GM19452 (cell line): ENCODE measurements at regions not wholly inside any gene's neighbourhood (a gene's known extent, or its start where the extent isn't known, plus 50 kb on each side); places are given as distances from the start of the nearest gene placed in this dataset.
"Not testable (repeated sequence)": the region's sequence is repeated elsewhere in the genome, so short reads cannot be mapped to it uniquely, and the experiment has no call there.

Source experiments
- ATAC-seq: cut with Tn5 transposase; IDR thresholded peaks from one replicate; pipeline ENCODE4 v1.9.1; 2021; ENCODE audit not compliant: unreplicated experiment

DNA sequence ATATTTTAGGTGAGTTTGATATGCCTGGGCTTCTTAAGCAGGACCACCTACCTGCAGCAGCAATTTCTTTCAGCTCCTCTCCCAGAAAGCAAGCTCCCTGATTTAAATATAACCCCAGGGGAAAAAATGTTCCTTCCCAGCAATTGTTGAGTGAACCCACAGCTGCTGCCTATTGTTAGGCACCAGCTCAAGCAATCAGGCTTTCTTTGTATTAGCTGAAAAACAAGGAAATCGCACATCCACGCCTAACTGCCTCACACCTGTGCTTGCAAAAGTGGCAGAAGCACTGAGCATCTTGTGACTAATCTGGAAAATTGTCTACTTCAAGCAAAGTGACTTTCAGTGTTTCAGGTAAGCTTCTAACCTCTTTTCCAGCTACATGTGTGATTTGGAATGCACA lies 432.2 kb downstream of the SMARCA1 start:
- no peak for ATAC-seq

DNA sequence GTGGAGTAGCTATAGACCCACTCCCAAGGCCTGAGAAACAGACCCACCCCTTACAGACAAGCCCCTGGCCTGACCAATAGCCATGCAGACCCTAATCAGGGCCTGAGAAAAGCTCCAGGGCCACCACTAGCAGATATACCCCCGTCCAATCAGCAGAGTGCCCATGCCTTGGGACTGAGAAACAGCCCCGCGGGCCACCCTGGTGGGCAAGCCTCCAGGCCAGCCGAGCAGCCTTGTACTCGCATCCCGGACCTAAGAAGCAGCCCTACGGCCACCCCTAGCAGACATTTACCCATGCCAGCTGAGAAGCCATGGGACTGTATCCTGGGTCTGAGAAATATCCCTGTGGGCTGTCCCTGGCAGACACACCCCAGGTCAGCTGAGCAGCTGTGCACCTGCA lies 436.5 kb downstream of the SMARCA1 start:
- no peak for ATAC-seq

DNA sequence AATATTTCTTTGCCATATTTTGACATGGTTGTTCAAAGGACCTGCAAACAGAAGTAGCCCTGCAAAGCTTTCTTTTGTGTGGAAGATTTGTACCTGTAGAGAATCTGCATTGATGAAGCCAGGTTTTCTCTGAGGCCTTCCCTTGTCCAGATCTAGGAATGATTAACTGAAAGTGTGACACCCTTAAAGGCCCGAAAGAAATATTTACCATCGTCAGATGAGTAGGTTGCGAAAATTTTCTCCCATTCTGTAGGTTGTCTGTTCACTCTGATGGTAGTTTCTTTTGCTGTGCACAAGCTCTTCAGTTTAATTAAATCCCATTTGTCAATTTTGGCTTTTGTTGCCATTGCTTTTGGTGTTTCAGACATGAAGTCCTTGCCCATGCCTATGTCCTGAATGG lies 439.0 kb downstream of the SMARCA1 start:
- ATAC-seq, result not testable (repeated sequence)

DNA sequence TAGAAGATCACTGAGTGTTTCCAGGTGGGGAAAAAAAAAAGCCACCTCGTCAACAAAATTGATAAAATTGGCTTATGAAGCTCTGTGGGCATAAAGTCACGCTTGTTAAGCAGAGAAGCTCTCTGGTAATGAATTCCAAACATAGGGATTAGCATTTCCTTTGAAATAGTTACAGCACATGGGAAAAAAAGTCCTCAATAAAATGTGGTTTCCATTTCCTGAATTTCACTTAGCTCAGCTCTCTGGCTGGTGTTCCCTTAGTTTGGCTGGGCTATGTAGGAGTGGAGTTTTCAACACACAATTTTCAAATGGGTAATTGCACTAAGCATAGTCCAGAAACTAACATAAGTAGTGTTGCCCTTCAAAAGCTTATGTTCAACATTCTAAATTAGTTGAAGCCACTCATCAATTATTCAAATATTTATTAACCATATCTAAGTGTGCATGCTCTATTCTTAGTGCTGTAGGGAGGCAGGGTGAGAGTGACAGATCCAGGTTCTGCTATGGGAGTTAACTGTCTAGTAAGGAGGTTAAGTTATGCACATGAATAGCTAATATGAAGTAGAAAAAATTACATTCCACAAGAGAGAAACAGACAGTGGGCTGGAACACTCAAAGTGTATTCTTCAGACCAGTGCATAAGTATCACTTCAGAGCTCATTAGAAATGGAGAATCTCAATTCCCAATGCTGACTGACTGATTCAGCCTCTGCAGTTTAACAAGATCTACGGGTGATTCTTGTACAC lies 445.7 kb downstream of the SMARCA1 start:
- ATAC-seq, result no peak

DNA sequence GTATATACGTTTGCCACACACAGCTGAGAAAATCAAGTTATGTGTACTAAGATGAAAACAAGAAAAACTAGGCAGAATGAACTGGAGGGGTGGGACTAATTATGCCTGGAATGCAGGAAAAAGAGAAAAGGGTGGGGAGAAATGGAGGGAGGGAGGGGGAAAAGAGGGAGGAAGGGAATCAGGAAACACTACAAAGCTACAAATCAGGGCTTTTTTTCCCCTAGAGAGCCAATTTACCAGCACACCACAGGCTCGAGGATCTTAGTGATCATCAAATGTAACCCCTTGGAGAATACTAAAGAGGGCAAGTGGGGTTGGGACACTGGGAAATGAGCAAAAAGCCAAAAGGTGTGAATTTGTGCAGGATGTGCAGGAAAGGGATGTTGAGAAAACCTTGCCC lies 451.9 kb downstream of the SMARCA1 start:
- no peak for ATAC-seq

DNA sequence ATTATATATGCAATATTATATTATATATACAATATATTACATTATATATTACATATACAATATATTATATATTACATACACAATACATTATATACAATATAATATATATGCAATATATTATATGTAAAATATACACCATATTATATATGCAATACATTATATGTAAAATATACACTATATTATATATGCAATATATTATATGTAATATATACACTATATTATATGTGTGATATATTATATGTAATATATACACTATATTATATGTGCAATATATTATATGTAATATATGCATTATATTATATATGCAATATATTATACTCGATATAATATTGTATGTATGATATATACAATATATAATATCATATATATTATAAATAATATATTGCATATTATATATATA lies 457.4 kb downstream of the SMARCA1 start:
- no peak for ATAC-seq

DNA sequence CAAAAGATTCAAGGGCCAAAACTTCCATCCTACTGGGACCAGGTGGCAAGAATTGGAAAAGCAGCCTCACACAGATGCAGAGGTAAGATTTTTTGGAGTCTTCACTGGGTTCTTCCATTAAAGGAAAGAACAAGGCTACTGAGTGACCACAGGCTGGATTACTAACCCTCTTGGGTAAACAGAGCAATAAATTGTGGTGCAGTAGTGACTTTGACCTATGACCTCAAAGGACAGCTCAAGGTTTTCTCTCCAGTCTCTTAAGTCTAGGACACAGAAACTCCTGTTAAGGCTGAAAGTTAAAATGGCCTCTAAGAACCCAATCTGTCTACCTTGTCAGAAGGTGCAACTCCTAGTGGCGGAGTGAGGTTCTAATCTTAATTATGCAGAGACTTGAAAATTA lies 464.9 kb downstream of the SMARCA1 start:
- no peak for ATAC-seq

DNA sequence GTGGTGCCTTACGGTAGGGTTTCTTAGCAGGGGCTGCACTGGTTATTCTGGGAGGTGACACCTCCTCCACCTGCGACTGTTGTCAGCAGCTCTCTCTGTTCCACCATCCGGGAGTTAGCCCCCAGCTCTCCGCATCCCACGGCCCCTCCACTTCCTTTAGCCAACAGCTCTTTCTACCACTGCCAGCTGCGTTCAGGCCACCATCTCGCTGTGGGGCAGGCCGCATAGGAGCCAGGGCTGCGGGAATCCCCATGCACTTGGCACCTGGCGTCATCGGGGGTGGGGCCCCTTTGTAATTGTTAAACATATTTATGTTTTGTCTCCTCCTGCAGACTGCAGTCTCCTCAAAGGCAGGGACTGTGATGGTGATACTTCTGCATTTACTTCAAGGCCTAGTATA lies 480.2 kb downstream of the SMARCA1 start:
- ATAC-seq, result no peak

DNA sequence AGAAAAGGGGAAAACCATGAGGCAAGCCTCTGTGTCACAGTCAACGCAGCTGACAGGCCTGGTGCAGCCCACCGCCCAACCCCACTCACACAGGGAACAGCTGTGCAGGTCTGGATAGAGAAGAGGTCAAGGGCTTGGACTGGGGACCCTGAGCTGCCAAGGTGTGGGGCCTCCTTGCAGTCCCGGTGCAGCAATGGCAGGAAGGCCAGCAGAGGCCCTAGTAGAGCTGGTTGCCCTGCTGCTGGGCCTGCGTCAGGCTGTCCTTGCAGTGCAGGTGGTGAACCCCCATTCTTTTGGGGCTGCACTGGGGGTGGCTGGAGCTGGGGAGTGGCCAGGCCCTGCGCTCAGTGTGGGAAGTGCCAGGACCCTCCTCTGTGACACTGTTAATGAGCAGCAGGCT lies 482.0 kb downstream of the SMARCA1 start:
- ATAC-seq, result no peak

DNA sequence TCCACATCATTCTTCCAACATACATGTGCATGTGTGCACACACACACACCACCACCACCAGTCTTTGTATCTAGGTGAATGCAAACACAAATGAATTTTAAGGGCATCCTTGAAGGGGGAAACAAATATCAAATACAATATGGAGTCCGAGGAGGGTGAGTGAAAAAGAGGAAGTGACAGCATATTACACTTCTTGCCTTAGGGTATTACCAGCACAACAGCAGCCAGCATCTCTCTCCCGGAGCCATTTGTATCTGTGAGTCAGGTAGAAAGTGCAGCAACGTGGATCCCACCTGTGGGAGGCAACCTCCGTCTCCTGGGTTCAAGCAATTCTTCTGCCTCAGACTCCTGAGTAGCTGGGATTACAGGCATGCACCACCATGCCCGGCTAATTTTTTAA lies 483.2 kb downstream of the SMARCA1 start:
- ATAC-seq, result no peak

DNA sequence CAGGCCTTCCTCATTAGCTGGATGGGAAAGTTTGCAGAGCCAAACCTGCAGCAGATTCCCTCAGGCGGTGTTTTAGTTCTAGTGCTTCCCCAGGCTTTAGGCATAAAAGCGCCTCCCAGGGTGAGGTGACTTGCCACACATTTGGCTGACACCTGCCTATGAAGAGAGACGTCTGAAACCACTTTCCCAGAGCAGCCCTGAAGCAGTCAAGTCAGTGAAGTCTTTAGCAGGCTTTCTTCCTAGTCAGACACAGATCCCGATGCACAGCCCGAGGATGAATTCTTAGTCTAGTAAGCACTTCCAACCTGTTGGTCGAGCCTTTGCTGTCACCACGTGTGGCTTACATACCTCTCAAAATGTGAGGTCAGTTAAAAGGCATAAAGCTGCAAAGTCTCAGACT lies 484.1 kb downstream of the SMARCA1 start:
- ATAC-seq, result no peak

DNA sequence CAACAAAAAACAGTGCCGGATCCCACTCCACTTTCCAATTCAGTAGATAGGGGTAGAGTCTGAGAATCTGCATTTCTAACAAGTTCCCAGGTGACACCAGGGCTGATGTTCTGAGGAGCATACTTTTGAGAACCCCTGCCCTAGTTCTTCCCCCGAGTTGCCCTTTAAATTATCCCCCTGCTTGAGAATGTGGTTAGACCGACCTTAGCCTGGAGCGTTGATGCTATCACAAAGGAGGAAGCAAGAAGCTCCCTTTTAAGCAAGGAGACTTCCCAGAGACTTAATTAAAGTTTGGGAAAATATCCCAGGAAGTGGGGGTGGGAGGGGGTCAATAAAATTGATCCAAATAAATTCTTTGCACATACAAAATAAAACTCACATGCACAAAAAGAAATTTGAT lies 485.9 kb downstream of the SMARCA1 start:
- no peak for ATAC-seq

DNA sequence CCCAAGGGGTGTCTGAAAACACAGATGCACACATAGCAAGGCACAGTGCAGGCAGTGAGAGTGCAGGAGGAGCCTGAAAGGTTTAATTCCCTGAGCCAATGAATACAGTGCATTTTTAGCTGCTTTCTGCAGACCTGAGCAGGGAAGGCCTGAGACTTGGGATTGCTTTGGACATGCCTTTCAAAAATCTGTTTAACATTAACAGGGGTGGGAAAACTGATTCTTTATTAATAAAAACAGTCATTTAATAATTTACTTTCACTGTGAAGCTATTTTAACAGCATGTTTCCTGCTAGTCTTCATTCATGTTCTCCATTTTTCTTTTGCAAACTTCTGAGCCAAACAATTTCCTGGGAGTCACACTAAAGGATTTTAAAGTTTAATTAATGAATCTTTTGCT lies 488.1 kb downstream of the SMARCA1 start:
- no peak for ATAC-seq

DNA sequence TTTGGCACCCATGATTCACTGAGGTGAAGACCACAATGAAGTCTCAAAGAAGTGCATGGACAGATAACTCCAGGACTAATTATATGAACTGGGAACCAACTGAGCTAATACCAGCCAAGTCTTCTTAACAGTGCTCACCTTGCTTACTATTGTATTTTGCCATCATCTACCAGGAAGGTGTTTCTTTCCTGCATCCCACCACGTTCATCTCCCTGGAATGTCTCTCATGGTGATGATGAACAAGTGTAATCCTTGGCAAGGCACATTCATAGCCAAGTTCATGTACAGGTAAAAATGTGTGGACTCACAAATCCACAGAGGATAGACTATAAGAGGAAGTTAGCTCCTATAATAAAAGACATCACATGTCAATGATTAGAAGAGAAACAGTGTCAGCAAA lies 489.1 kb downstream of the SMARCA1 start:
- no peak for ATAC-seq

DNA sequence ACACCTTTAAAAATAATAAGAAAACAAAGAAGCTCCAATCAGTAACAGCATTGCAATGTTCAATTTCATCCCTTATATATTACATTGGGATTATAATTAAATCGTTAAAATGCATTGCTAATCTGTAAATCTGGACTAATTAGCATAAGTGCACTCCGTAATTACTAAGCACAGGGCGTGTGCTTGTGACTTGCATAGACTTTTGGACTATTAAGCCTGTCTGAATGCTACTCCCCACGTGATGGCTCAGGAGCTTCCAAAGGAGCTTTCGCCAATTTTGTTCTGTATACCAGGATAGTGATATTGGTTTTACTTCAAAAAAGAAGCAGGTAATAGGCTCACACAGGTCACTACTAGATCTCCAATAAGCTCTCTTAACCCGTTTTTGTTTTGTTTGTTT lies 497.1 kb downstream of the SMARCA1 start:
- no peak for ATAC-seq

DNA sequence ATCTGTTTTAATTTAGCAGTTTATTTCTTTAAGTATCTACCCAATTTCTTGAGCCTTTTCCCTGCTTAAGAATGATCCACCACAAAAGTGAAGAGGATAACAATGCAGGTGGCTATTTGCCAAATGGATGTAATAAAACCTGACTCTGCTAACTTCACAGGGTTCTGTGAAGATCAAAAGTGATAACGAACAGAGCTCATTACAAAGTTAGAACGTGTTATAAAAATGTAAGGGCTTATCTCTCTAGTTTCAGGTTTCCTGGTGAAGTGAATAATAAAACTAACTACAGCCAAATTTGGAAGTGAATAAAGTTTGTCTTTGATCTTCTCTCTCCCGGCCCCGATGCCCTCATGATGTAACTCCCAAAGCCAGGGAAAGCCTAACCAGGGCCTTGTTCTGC lies 497.9 kb downstream of the SMARCA1 start:
- no peak for ATAC-seq

DNA sequence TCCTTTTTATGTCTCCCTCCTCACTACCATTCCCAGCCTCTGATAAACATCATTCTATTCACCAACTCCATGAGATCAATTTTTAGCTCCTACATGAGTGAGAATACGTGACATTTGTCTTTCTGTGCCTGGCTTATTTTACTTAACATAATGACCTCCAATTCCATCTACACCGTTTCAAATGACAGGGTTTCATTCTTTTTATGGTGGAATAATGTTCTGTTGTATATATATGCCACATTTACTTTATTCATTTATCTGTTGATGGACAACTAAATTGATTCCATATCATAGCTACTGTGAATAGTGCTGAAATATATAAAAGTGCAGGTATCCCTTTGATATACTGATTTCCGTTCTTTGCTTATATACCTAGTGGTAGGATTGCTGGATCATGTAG lies 503.9 kb downstream of the SMARCA1 start:
- ATAC-seq, result no peak

DNA sequence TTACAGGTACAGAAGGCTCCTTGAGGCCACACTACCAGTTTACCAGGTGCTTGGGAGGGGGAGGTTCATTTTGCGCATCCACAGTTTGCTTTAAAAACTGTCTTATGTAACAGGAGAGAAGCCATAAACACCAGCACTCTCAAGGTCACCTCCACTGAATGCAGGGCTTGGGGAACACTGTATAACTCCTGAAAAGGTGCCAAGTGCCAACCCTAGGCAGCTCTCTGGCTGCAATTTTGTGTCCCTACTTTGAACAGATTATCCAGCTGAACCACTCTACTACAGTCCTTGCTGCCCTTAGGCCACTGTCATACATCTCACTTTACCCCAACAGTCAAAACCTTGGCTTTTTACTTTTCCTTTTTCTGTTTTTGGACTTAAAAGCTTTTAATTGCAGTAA lies 507.9 kb downstream of the SMARCA1 start:
- ATAC-seq, result no peak

DNA sequence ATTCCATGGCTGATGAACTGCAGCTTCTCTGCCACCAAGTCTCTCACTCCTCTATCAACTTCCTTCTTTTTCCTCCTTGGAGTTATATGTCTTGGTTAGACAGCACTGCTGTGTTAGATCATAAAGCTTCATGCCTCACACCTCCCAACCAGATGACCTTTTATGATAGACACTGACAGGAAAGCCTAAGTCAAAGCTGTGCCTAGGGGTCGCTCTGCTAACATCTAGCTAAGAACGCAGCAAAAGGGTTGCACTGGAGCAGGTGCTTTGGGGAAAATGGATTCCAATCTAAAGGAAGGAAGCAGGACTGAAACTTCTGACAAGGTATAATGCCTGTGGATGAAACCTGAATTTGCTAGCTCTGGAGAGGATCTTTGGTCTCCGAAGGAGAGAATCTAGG lies 509.7 kb downstream of the SMARCA1 start:
- ATAC-seq, result no peak

DNA sequence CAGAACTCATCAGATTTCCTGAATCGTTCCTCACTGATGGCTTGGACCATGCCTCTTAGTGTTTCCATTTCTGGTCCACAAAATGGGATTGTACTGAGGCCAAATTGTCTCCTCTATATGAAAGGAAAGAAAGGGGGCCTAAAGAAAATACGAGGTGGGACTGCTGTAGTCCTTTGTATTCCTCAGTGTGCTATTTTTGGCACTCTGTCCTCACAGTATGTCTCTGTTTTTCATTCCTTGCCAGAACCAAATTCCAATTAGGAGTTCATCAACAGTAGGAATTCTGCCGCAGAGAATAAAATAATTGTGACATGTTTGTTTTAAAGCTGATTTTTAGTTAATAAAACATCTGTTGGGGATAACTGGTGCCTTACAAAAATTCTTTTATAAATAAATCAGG lies 515.7 kb downstream of the SMARCA1 start:
- no peak for ATAC-seq

DNA sequence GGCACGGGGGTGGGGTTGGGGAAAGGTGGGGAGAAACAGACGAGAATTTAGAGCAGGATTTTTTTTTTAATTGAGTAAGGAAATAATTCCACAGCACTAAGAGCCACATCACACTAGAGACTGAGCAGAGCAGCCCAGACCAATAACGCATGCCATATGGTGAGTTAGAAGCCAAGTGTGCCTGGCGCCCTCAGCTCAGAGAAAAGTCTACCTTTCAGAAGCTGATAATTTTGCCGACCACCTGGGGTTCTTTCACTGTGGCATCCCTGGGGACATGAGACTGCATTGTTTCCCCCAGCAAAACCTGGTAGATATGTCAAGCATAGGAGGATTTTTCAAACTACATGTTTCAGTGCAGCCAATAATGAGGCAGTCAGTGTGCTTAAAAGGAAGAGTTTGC lies 516.8 kb downstream of the SMARCA1 start:
- no peak for ATAC-seq

DNA sequence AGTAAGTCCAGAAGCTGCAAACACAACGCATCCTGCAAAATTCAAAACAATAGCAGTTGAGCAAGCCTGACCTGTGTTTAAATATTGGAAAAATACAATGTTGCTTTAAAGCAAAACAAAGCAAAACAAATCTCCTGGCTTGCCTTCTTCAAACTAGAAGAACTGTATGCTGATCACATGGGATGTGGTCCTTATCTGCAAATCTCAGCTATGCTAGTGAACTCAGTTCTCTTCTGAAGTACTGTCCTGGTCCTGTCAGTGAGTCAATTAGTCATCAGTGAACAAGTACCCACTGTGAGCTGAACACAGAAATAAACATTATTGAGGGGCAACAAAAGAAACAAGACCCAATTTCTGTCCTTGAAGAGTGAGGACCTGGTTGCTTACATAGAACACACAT lies 522.5 kb downstream of the SMARCA1 start:
- no peak for ATAC-seq

DNA sequence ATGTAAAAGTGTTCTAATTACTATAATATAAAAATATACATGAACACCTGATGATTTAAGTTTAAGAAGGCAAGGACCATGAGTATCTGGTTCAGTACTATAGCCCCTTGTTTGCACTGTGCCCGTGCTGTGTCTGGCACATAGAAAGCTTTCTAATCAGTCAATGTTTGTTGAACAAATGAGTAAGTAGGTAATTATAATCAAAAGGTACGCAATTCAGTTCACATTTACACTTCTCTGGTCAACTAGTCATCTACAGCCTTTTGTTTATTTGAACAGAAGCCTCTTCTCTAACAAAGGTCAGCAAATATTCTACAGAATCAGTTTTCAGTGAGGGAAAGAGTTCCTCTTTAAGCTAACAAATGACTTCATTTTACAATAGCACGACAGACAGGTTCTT lies 523.3 kb downstream of the SMARCA1 start:
- ATAC-seq, result no peak
